ENCODE measurements at regions not wholly inside any gene's neighbourhood (a gene's known extent, or its start where the extent isn't known, plus 50 kb on each side); places are given as distances from the start of the nearest gene placed in this dataset.
A peak's percentile ranks its signal among the peaks of the same experiment; 100 is the strongest.

DNA sequence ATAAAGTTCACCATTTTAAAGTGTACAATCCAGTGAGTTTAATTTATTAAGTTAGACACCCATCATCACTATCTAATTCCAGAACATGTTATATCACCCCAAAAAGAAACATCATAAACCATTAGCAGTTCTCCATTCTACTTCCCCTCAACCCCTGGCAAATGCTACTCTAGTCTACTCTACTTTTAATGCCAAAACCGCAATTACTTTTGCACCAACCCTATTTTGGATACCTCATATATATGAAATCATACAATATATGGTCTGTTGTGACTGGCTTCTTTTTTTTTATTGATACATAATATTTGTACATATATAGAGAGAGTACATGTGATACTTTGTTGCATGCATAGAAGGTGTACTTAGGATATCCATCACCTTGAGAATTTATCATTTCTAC, 190.5 kb upstream of the RARB start:
- POLR2A ChIA-PET = no interaction called here
- CTCF ChIA-PET = no interaction called here
- Histone ChIP-seq H3K36me3 (ENCODE audit: control insufficient read depth, insufficient read depth, low read length) (no peaks in the 10 kb centered on the region), H3K27me3 (ENCODE audit: control insufficient read depth, insufficient read depth, low read length) (no peaks in the 10 kb centered on the region), H3K4me3 (ENCODE audit: low read depth, low read length) (no peak overlapping the region)
- DNase-seq (ENCODE audit: low read depth) = no peak
- TF ChIP-seq, protein P1, sequence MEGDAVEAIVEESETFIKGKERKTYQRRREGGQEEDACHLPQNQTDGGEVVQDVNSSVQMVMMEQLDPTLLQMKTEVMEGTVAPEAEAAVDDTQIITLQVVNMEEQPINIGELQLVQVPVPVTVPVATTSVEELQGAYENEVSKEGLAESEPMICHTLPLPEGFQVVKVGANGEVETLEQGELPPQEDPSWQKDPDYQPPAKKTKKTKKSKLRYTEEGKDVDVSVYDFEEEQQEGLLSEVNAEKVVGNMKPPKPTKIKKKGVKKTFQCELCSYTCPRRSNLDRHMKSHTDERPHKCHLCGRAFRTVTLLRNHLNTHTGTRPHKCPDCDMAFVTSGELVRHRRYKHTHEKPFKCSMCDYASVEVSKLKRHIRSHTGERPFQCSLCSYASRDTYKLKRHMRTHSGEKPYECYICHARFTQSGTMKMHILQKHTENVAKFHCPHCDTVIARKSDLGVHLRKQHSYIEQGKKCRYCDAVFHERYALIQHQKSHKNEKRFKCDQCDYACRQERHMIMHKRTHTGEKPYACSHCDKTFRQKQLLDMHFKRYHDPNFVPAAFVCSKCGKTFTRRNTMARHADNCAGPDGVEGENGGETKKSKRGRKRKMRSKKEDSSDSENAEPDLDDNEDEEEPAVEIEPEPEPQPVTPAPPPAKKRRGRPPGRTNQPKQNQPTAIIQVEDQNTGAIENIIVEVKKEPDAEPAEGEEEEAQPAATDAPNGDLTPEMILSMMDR (IDR thresholded peaks at IDR 0.05; ENCODE audit: insufficient read depth, low read depth, low read length) = no peak

DNA sequence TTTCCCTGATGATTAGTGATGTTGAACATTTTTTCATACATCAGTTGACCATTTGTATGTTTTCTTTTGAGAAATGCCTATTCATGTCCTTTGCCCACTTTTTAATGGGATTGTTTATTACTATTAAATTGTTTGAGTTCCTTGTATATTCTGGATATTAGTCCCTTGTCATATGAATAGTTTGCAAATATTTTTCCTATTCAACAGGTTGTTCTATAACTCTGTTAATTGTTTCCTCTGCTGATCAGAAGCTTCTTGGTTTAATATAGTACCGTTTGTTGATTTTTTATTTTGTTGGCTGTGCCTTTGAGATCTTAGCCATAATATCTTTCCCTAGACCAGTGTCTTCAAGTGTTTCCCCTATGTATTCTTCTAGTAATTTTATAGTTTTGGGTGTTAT, 189.0 kb upstream of the RARB start:
- no peak for DNase-seq (ENCODE audit: low read depth)
- ChIA-PET POLR2A (no interaction called here), CTCF (no interaction called here)
- Histone ChIP-seq H3K36me3 (ENCODE audit: control insufficient read depth, insufficient read depth, low read length) (no peaks in the 10 kb centered on the region), H3K4me3 (ENCODE audit: low read depth, low read length) (no peak overlapping the region), H3K27me3 (ENCODE audit: control insufficient read depth, insufficient read depth, low read length) (no peaks in the 10 kb centered on the region)
- TF ChIP-seq, protein P1 (IDR thresholded peaks at IDR 0.05; ENCODE audit: insufficient read depth, low read depth, low read length) = no peak

DNA sequence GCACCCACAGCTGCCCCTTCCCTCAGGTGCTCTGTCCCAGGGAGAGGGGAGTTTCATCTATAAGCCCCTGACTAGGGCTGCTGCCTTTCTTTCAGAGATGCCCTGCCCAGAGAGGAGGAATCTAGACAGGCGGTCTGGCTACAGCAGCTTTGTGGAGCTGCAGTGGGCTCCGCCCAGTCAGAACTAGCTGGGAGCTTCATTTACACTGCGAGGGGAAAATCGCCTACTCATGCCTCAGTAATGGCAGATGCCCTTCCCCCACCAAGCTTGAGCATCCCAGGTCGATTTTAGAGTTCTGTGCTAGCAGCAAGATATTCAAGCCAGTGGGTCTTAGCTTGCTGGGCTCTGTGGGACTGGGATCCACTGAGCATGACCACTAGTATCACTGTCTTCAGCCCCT, 181.2 kb upstream of the RARB start:
- no peak for DNase-seq (ENCODE audit: low read depth)
- Histone ChIP-seq H3K4me3 (ENCODE audit: low read depth, low read length) (no peak overlapping the region), H3K36me3 (ENCODE audit: control insufficient read depth, insufficient read depth, low read length) (no peaks in the 10 kb centered on the region), H3K27me3 (ENCODE audit: control insufficient read depth, insufficient read depth, low read length) (no peaks in the 10 kb centered on the region)
- TF ChIP-seq, protein P1 (IDR thresholded peaks at IDR 0.05; ENCODE audit: insufficient read depth, low read depth, low read length) = no peak
- POLR2A ChIA-PET = no interaction called here
- CTCF ChIA-PET = no interaction called here

DNA sequence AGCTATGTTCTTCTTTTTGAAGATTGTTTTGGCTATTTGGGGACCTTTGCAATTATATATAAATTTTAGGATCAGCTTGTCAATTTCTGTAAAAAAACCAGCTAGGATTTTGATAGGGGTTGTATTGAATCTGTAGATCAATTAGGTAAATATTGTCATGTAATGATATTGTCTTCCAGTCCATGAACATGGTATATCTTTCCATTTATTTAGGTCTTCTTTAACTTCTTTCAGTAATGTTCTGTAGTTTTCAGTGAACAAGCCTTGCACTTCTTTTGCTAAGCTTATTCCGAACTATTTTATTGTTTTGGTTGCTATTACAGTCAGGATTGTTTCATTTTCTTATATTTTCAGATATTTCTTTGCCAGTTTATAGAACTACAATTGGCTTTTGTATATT, 175.8 kb upstream of the RARB start:
- TF ChIP-seq, protein P1 (IDR thresholded peaks at IDR 0.05; ENCODE audit: insufficient read depth, low read depth, low read length) = no peak
- CTCF ChIA-PET = no interaction called here
- POLR2A ChIA-PET = no interaction called here
- Histone ChIP-seq H3K27me3 (ENCODE audit: control insufficient read depth, insufficient read depth, low read length) (no peaks in the 10 kb centered on the region), H3K4me3 (ENCODE audit: low read depth, low read length) (no peak overlapping the region), H3K36me3 (ENCODE audit: control insufficient read depth, insufficient read depth, low read length) (no peaks in the 10 kb centered on the region)
- DNase-seq (ENCODE audit: low read depth) = no peak

DNA sequence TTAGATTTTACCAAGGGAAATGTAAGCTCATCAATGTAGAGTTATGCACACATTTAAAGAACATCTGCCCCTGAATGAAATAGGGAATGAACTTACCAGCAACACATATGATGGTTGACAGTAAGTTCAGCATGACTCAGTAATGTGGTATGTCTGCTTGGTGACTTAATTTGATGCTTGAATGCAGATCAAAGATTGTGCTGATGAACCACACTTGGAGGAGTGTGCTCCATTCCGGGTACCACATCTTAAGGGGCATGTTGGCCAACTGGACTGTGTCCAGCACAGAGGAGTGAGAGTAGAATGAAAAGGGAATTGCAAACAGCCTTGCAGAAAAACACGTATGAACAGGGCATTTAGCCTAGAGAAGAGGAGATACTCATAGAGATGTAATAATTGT, 171.0 kb upstream of the RARB start:
- Histone ChIP-seq H3K4me3 (ENCODE audit: low read depth, low read length) (no peak overlapping the region), H3K36me3 (ENCODE audit: control insufficient read depth, insufficient read depth, low read length) (no peaks in the 10 kb centered on the region), H3K27me3 (ENCODE audit: control insufficient read depth, insufficient read depth, low read length) (no peaks in the 10 kb centered on the region)
- POLR2A ChIA-PET = no interaction called here
- CTCF ChIA-PET = interaction anchor here (0.7 kb wide), 1 partner anchor 59 kb away, joined by 3 read pairs; no protein-coding TSS in a partner anchor
- peak; percentile 12 for DNase-seq (ENCODE audit: low read depth)
- TF ChIP-seq, protein P1 (IDR thresholded peaks at IDR 0.05; ENCODE audit: insufficient read depth, low read depth, low read length) = no peak
